ENCODE measurements at regions not wholly inside any gene's neighbourhood (a gene's known extent, or its start where the extent isn't known, plus 50 kb on each side); places are given as distances from the start of the nearest gene placed in this dataset.
A peak's percentile ranks its signal among the peaks of the same experiment; 100 is the strongest.

- no peaks in the 10 kb centered on the region for H3K79me2 ChIP-seq (ENCODE audit: insufficient read depth, low read length)
Measured at GRCh38 chr13:62613819-62614218, 1198.2 kb upstream of the PCDH20 start.

More at GRCh38 chr13:62613819-62614218, 1198.2 kb upstream of the PCDH20 start:
- Histone ChIP-seq H4K20me1 (ENCODE audit: control insufficient read depth, insufficient read depth, insufficient read length) (no peaks in the 10 kb centered on the region), H3K4me1 (ENCODE audit: insufficient read depth, low read length) (no peaks in the 10 kb centered on the region), H2BK15ac (ENCODE audit: low read depth, low read length) (no peak overlapping the region), H4K8ac (replicated peaks; ENCODE audit: insufficient read length, low read depth, low read length) (no peak overlapping the region), H3K4me2 (ENCODE audit: insufficient read depth, insufficient read length, low read length) (no peak overlapping the region), H2BK12ac (ENCODE audit: insufficient read length, low read depth, low read length) (no peak overlapping the region), H3K27ac (ENCODE audit: insufficient read length, low read depth, low read length) (no peak overlapping the region), H2BK20ac (ENCODE audit: low read depth, low read length, poor library complexity, severe bottlenecking) (no peak overlapping the region), H3K9ac (ENCODE audit: extremely low read depth, insufficient read length, low read length) (no peak overlapping the region), H3T11ph (ENCODE audit: low read length) (no peak overlapping the region), H2BK120ac (ENCODE audit: low read depth, low read length, poor library complexity, severe bottlenecking) (no peak overlapping the region), H3K79me1 (ENCODE audit: insufficient read depth, low read depth, low read length, poor library complexity, severe bottlenecking) (no peaks in the 10 kb centered on the region), H3K23me2 (ENCODE audit: insufficient read length, low read depth, low read length, poor library complexity, severe bottlenecking) (no peaks in the 10 kb centered on the region), H3K9me3 (ENCODE audit: control insufficient read depth, low read depth, low read length) (no peaks in the 10 kb centered on the region), H3K4ac (ENCODE audit: low read depth, low read length) (no peak overlapping the region), H2AFZ (ENCODE audit: low read length) (no peak overlapping the region), H3K56ac (ENCODE audit: insufficient read length, low read depth, low read length) (no peak overlapping the region), H3K23ac (ENCODE audit: insufficient read length, low read depth, low read length) (no peak overlapping the region), H3K14ac (ENCODE audit: insufficient read depth, low read length) (no peak overlapping the region), H4K91ac (ENCODE audit: insufficient read length, low read depth, low read length) (no peak overlapping the region), H3K27me3 (ENCODE audit: insufficient read depth, low read length) (no peaks in the 10 kb centered on the region), H4K5ac (ENCODE audit: insufficient read length, low read depth, low read length) (no peak overlapping the region), H2BK5ac (ENCODE audit: insufficient read length, low read length) (no peak overlapping the region), H2AK5ac (ENCODE audit: insufficient read length, low read length) (no peak overlapping the region), H3K18ac (ENCODE audit: insufficient read length, low read depth, low read length) (no peak overlapping the region)
- Mint-ChIP-seq H3K27me3 (ENCODE audit: low read depth) (no peaks in the 10 kb centered on the region), H3K27ac (peak overlapping the region in 1 of 3 experiments; percentile 18; a peak in 1 of 7 replicates), H3K4me1 (peaks cover 8 to 9% of the 10 kb centered on the region in 2 experiments), H3K36me3 (ENCODE audit: insufficient read depth in 1 of 3, low read depth in 3 of 3) (peaks cover 0 to 5% (median 0%) of the 10 kb centered on the region in 3 experiments; a peak in 1 of 7 replicates), H3K4me3 (no peak overlapping the region), H3K9me3 (no peaks in the 10 kb centered on the region; a peak in 1 of 5 replicates)
- no peak for DNase-seq
- WGBS (ENCODE audit: extremely low coverage, insufficient read length, low lambda C conversion rate) = no CpG with 5 or more reads among the region's 1 CpG
- no peak for TF ChIP-seq CTCF (conservative IDR thresholded peaks at IDR 0.05)
